K562 (cell line): ENCODE measurements at regions not wholly inside any gene's neighbourhood (a gene's known extent, or its start where the extent isn't known, plus 50 kb on each side); places are given as distances from the start of the nearest gene placed in this dataset.

Experiments
- ATAC-seq: fragments of 200-7000 bp; cut with Tn5 transposase; 3 replicates; pipeline ENCODE4 v1.9.1; 2020; ENCODE audit warnings: moderate library complexity
- BruUV-seq: library from RNA; stranded (reverse); fragments of 400-500 nt; replicated peaks from 2 replicates; lab custom pipeline; 2021; lab: Mats Ljungman, UMichigan
- CTCF ChIA-PET: fragments of 300-600 bp; formaldehyde crosslinking; extraction: SDS; loops from one replicate; lab custom pipeline; 2021; ENCODE audit warnings: low intra/inter-chr PET ratio; lab: Yijun Ruan, JAX
- POLR2A ChIA-PET: fragments of 300-600, 350-650 bp; sonication (Branson Sonifier 250); formaldehyde crosslinking; extraction: SDS; loops from one replicate; lab custom pipeline; 2021; ENCODE audit warnings: antibody characterized with exemption, inconsistent platforms; lab: Yijun Ruan, JAX
- DNase-seq, 4 experiments: peaks; one replicate each; pipeline versions ENCODE4 v3.0.0 to v3.0.0-alpha.2; 2011 to 2018; ENCODE audit warnings: low spot score in 3 of 4, mixed read lengths in 3 of 4; ENCODE audit errors: extremely low read depth in 1 of 4
- FAIRE-seq: peaks from 2 replicates; lab custom pipeline; 2011; peaks lifted over from hg19 to GRCh38; lab: Jason Lieb, UNC
- H2AFZ ChIP-seq: 2 replicates; pipeline ENCODE4 v1.6.0; 2011; ENCODE audit warnings: low read depth, low read length, control low read depth, inconsistent platforms
- H3K27ac ChIP-seq: fragments of 200-600 bp; 3 replicates; pipeline ENCODE4 v1.8.0; 2011; ENCODE audit warnings: low read depth, mild to moderate bottlenecking, control low read depth, inconsistent platforms, low read length, moderate library complexity, mixed read lengths; ENCODE audit errors: extremely low read depth
- H3K27me3 ChIP-seq, 2 experiments: fragments of 300-600 bp in 1 of 2; 2 replicates in 1 of 2; 3 replicates in 1 of 2; pipeline versions ENCODE4 v1.6.0 to v1.8.0; 2011; ENCODE audit warnings: inconsistent platforms in 2 of 2, low read length in 2 of 2, mild to moderate bottlenecking in 1 of 2, mixed read lengths in 1 of 2, moderate library complexity in 1 of 2; ENCODE audit not compliant: control insufficient read depth in 2 of 2, insufficient read depth in 2 of 2
- H3K36me3 ChIP-seq: fragments of 300-600 bp; 3 replicates; pipeline ENCODE4 v1.8.0; 2011; ENCODE audit warnings: mild to moderate bottlenecking, low read length, inconsistent platforms; ENCODE audit not compliant: control insufficient read depth, insufficient read depth
- H3K4me1 ChIP-seq, 2 experiments: fragments of 200-600 bp in 1 of 2; replicated peaks in 1 of 2; 2 replicates in 1 of 2; 3 replicates in 1 of 2; pipeline versions ENCODE4 v1.5.1 to v1.8.0; 2011; ENCODE audit warnings: inconsistent platforms in 2 of 2, low read length in 2 of 2, mild to moderate bottlenecking in 1 of 2, mixed read lengths in 1 of 2, moderate library complexity in 1 of 2; ENCODE audit not compliant: control insufficient read depth in 2 of 2, insufficient read depth in 2 of 2
- H3K4me2 ChIP-seq: 2 replicates; pipeline ENCODE4 v1.6.1; 2011; ENCODE audit warnings: low read length, control low read depth, inconsistent platforms, mixed read lengths; ENCODE audit not compliant: insufficient read depth
- H3K4me3 ChIP-seq: fragments of 200-600 bp; sonication (generic), shearing (Covaris generic); 2 replicates; pipeline ENCODE4 v1.5.1; 2016; ENCODE audit warnings: control low read depth, inconsistent platforms
- H3K79me2 ChIP-seq: fragments of 200-600 bp; 3 replicates; pipeline ENCODE4 v1.8.0; 2011; ENCODE audit warnings: low read length, inconsistent platforms; ENCODE audit not compliant: control insufficient read depth, insufficient read depth
- H3K9ac ChIP-seq, 2 experiments: 2 replicates each; pipeline versions ENCODE4 v1.6.0 to v1.6.1; 2011; ENCODE audit warnings: low read depth in 2 of 2, low read length in 2 of 2, control low read depth in 1 of 2, inconsistent platforms in 1 of 2, mild to moderate bottlenecking in 1 of 2, mixed read lengths in 1 of 2; ENCODE audit not compliant: insufficient read depth in 1 of 2
- H3K9me1 ChIP-seq: one replicate; pipeline ENCODE4 v1.6.0; 2011; ENCODE audit warnings: inconsistent platforms, mild to moderate bottlenecking, low read length, moderate library complexity; ENCODE audit not compliant: control insufficient read depth, insufficient read depth
- H3K9me3 ChIP-seq: replicated peaks from 2 replicates; pipeline ENCODE4 v1.5.1; 2011; ENCODE audit warnings: low read depth, low read length, inconsistent platforms; ENCODE audit not compliant: control insufficient read depth, insufficient read depth
- H4K20me1 ChIP-seq: replicated peaks from 2 replicates; pipeline ENCODE4 v1.6.1; 2011; ENCODE audit warnings: low read length, inconsistent platforms, mixed read lengths; ENCODE audit not compliant: control insufficient read depth, insufficient read depth
- BRF1 ChIP-seq: IDR thresholded peaks from 3 replicates; pipeline ENCODE4 v1.6.1; 2011; ENCODE audit warnings: borderline replicate concordance, mild to moderate bottlenecking; ENCODE audit not compliant: insufficient read length; ENCODE audit errors: extremely low read depth
- FOXJ3 ChIP-seq: sonication (generic); formaldehyde crosslinking; IDR thresholded peaks from 2 replicates; pipeline ENCODE4 v1.4.0; 2020; ENCODE audit warnings: mild to moderate bottlenecking, missing genetic modification reagents
- HDAC1 ChIP-seq, 2 experiments: fragments of 450-650 bp; IDR thresholded peaks; 2 replicates each; pipeline ENCODE4 v1.6.1; 2016 to 2017; ENCODE audit warnings: inconsistent platforms in 1 of 2, mild to moderate bottlenecking in 1 of 2, moderate library complexity in 1 of 2
- MTF1 ChIP-seq: fragments of 250-450 bp; sonication (Bioruptor Pico); IDR thresholded peaks from 2 replicates; pipeline ENCODE4 v1.9.0; 2021; ENCODE audit warnings: moderate library complexity, mild to moderate bottlenecking, inconsistent platforms, borderline replicate concordance
- NONO ChIP-seq, 2 experiments: fragments of 200-400 bp in 1 of 2; fragments of 450-650 bp in 1 of 2; formaldehyde crosslinking in 1 of 2; IDR thresholded peaks; 2 replicates each; pipeline ENCODE4 v1.6.1; 2017; ENCODE audit warnings: low read depth in 2 of 2, mild to moderate bottlenecking in 2 of 2, moderate library complexity in 2 of 2, low read length in 1 of 2
- PHF20 ChIP-seq: fragments of 450-650 bp; IDR thresholded peaks from 2 replicates; pipeline ENCODE4 v1.6.1; 2018; ENCODE audit not compliant: partially characterized antibody
- RAD21 ChIP-seq, 2 experiments: fragments of 250-450 bp in 1 of 2; fragments of 450-650 bp in 1 of 2; sonication (Bioruptor Pico) in 1 of 2; formaldehyde crosslinking in 1 of 2; IDR thresholded peaks in 1 of 2; conservative IDR thresholded peaks in 1 of 2; 2 replicates each; pipeline versions ENCODE4 v1.4.0 to v1.8.0; 2020 to 2022; ENCODE audit warnings: mild to moderate bottlenecking in 2 of 2, moderate library complexity in 1 of 2
- TOE1 ChIP-seq, 2 experiments: fragments of 450-650 bp in 1 of 2; sonication (generic) in 1 of 2; formaldehyde crosslinking in 1 of 2; IDR thresholded peaks; 2 replicates each; pipeline versions ENCODE4 v1.7.1 to v1.8.0; 2016 to 2022; ENCODE audit warnings: borderline replicate concordance in 2 of 2, mild to moderate bottlenecking in 2 of 2, antibody characterized with exemption in 1 of 2, inconsistent platforms in 1 of 2, low read depth in 1 of 2, missing genetic modification reagents in 1 of 2, moderate library complexity in 1 of 2
- ZNF175 ChIP-seq: fragments of 200-800 bp; sonication (Bioruptor generic); IDR thresholded peaks from 2 replicates; pipeline ENCODE4 v1.6.1; 2016; ENCODE audit warnings: low read depth, mild to moderate bottlenecking, missing genetic modification characterization, missing compliant biosample characterization
- ZNF282 ChIP-seq: sonication (generic); formaldehyde crosslinking; IDR thresholded peaks from 2 replicates; pipeline ENCODE4 v1.8.1; 2023; ENCODE audit warnings: missing genetic modification reagents
- ZNF561 ChIP-seq: fragments of 450-650 bp; formaldehyde crosslinking; conservative IDR thresholded peaks from 2 replicates; pipeline ENCODE4 v1.4.0; 2020; ENCODE audit warnings: mild to moderate bottlenecking, moderate library complexity
- in situ Hi-C: fragments of 300-500 bp; cut with MboI; formaldehyde crosslinking; loops from 4 replicates; pipeline ENCODE4 v1.15.0; 2018; ENCODE audit warnings: inconsistent platforms, mixed read lengths
- intact Hi-C: fragments of 100-400 bp; cut with micrococcal nuclease; formaldehyde crosslinking; loops from 2 replicates; pipeline ENCODE4 v1.14.2; 2022
- TF ChIP-seq, protein P1 (sequence below): sonication (generic); formaldehyde crosslinking; IDR thresholded peaks from 2 replicates; pipeline ENCODE4 v1.8.1; 2022; ENCODE audit warnings: missing genetic modification reagents
- TF ChIP-seq, protein P2 (sequence below): fragments of 250-450 bp; sonication (Bioruptor Pico); IDR thresholded peaks from 2 replicates; pipeline ENCODE4 v1.5.0; 2022; ENCODE audit warnings: mild to moderate bottlenecking

DNA sequence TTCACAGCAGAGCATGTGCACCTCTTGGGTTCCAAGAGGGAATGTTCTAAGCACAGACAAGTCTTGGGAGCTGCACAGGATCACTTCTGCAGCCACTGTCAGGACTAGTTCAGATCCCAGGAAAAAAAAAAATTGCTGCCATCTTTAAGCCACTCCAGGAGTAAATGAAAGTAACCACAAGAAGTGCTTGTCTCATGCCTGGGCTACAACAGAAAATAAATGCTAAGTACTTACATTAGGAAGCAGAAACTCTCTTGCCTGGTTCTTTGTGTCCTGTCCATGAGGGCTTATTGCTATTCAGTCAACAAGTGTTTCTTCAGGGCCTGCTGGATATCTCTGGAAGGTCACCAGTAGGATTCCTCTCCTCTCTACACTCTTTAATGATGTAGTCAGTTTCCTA lies 176.1 kb downstream of the KTN1 start:
- Histone ChIP-seq H3K4me2 (no peak overlapping the region), H3K9me3 (no peaks in the 10 kb centered on the region), H3K9me1 (no peaks in the 10 kb centered on the region), H3K4me1 (no peaks in the 10 kb centered on the region), H2AFZ (no peak overlapping the region), H3K27me3 (peaks cover 0 to 8% of the 10 kb centered on the region in 2 experiments; a peak in 2 of 5 replicates), H3K9ac (no peak overlapping the region), H3K79me2 (no peaks in the 10 kb centered on the region), H4K20me1 (no peaks in the 10 kb centered on the region), H3K27ac (no peak overlapping the region), H3K36me3 (no peaks in the 10 kb centered on the region), H3K4me3 (no peak overlapping the region)
- intact Hi-C loops = no loop called here
- POLR2A ChIA-PET = interaction anchor here (0.6 kb wide), 1 partner anchor 544 kb away, joined by 4 read pairs; no protein-coding TSS in a partner anchor
- DNase-seq (no peak), FAIRE-seq (no peak), ATAC-seq (no peak)
- CTCF ChIA-PET = no interaction called here
- no TSS peak for BruUV-seq
- in situ Hi-C loops = no loop called here
- TF ChIP-seq, protein P1, sequence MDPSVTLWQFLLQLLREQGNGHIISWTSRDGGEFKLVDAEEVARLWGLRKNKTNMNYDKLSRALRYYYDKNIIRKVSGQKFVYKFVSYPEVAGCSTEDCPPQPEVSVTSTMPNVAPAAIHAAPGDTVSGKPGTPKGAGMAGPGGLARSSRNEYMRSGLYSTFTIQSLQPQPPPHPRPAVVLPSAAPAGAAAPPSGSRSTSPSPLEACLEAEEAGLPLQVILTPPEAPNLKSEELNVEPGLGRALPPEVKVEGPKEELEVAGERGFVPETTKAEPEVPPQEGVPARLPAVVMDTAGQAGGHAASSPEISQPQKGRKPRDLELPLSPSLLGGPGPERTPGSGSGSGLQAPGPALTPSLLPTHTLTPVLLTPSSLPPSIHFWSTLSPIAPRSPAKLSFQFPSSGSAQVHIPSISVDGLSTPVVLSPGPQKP = no peak
- TF ChIP-seq RAD21 (CRISPR knock-in tag; conservative IDR thresholded peaks at IDR 0.05 in 1 of 2, IDR thresholded peaks at IDR 0.05 in 1 of 2) = no peak
- TF ChIP-seq ZNF175 (CRISPR knock-in tag) = no peak
- TF ChIP-seq ZNF282 (CRISPR knock-in tag) = no peak
- TF ChIP-seq HDAC1 (IDR thresholded peaks at IDR 0.05) = no peak
- TF ChIP-seq TOE1 (IDR thresholded peaks at IDR 0.05; ENCODE audit: borderline replicate concordance) = no peak
- no peak for TF ChIP-seq TOE1 (CRISPR knock-in tag; IDR thresholded peaks at IDR 0.05; ENCODE audit: borderline replicate concordance, low read depth)
- no peak for TF ChIP-seq MTF1 (CRISPR knock-in tag)
- no peak for TF ChIP-seq BRF1
- no peak for TF ChIP-seq ZNF561 (CRISPR knock-in tag)
- no peak for TF ChIP-seq PHF20
- TF ChIP-seq, protein P2, sequence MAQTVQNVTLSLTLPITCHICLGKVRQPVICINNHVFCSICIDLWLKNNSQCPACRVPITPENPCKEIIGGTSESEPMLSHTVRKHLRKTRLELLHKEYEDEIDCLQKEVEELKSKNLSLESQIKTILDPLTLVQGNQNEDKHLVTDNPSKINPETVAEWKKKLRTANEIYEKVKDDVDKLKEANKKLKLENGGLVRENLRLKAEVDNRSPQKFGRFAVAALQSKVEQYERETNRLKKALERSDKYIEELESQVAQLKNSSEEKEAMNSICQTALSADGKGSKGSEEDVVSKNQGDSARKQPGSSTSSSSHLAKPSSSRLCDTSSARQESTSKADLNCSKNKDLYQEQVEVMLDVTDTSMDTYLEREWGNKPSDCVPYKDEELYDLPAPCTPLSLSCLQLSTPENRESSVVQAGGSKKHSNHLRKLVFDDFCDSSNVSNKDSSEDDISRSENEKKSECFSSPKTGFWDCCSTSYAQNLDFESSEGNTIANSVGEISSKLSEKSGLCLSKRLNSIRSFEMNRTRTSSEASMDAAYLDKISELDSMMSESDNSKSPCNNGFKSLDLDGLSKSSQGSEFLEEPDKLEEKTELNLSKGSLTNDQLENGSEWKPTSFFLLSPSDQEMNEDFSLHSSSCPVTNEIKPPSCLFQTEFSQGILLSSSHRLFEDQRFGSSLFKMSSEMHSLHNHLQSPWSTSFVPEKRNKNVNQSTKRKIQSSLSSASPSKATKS (CRISPR knock-in tag) = no peak
- TF ChIP-seq FOXJ3 = no peak
- no peak for TF ChIP-seq NONO (IDR thresholded peaks at IDR 0.05; ENCODE audit: low read depth in 2 of 2, low read length in 1 of 2)
